OCI-LY7 (cell line): ENCODE measurements at regions not wholly inside any gene's neighbourhood (a gene's known extent, or its start where the extent isn't known, plus 50 kb on each side); places are given as distances from the start of the nearest gene placed in this dataset.

Experiments
- BruUV-seq: library from RNA; stranded (reverse); fragments of 400-500 nt; replicated peaks from 2 replicates; lab custom pipeline; 2021; lab: Mats Ljungman, UMichigan
- CTCF ChIA-PET: fragments of 300-600 bp; sonication (Branson Sonifier 250); formaldehyde crosslinking; loops from one replicate; lab custom pipeline; 2022; ENCODE audit warnings: antibody characterized with exemption; ENCODE audit not compliant: unreplicated experiment; lab: Charles Lee
- POLR2A ChIA-PET: fragments of 300-600 bp; sonication (Branson Sonifier 250); formaldehyde crosslinking; loops from one replicate; lab custom pipeline; 2022; ENCODE audit warnings: antibody characterized with exemption; lab: Charles Lee
- DNase-seq: peaks from one replicate; pipeline ENCODE4 v3.0.0-alpha.2; 2015; ENCODE audit warnings: low spot score
- H2AFZ ChIP-seq: fragments of 200-600 bp; sonication (generic), shearing (Covaris generic); 2 replicates; pipeline ENCODE4 v1.6.1; 2014; ENCODE audit warnings: mild to moderate bottlenecking, antibody characterized with exemption, low read length, moderate library complexity
- H3K27ac ChIP-seq: fragments of 200-600 bp; sonication (generic); 2 replicates; pipeline ENCODE4 v1.5.1; 2014; ENCODE audit warnings: mixed run types, low read depth, mild to moderate bottlenecking, moderate library complexity, low read length, inconsistent platforms; ENCODE audit not compliant: poor library complexity, severe bottlenecking
- H3K36me3 ChIP-seq: fragments of 200-600 bp; sonication (generic); 2 replicates; pipeline ENCODE4 v1.6.1; 2014; ENCODE audit warnings: mild to moderate bottlenecking, antibody characterized with exemption, low read length, moderate library complexity, mixed read lengths; ENCODE audit not compliant: insufficient read depth
- H3K4me1 ChIP-seq: fragments of 200-600 bp; sonication (generic); 2 replicates; pipeline ENCODE4 v1.5.1; 2014; ENCODE audit warnings: mild to moderate bottlenecking, low read length; ENCODE audit not compliant: insufficient read depth, poor library complexity, severe bottlenecking
- H3K4me2 ChIP-seq: fragments of 200-600 bp; sonication (generic); 2 replicates; pipeline ENCODE4 v1.6.1; 2014; ENCODE audit warnings: mild to moderate bottlenecking, low read length
- H3K4me3 ChIP-seq: fragments of 200-600 bp; sonication (generic); 2 replicates; pipeline ENCODE4 v1.5.1; 2014; ENCODE audit warnings: mild to moderate bottlenecking, low read depth, low read length; ENCODE audit not compliant: poor library complexity, severe bottlenecking
- H3K79me2 ChIP-seq: fragments of 200-600 bp; sonication (generic); 2 replicates; pipeline ENCODE4 v1.6.1; 2016; ENCODE audit warnings: low read depth, mild to moderate bottlenecking, low read length, moderate library complexity, mixed read lengths; ENCODE audit not compliant: insufficient read depth
- H3K9me2 ChIP-seq: fragments of 200-600 bp; sonication (generic); 2 replicates; pipeline ENCODE4 v1.6.1; 2016; ENCODE audit warnings: mild to moderate bottlenecking, low read length, mixed read lengths; ENCODE audit not compliant: insufficient read depth
- H3K9me3 ChIP-seq: fragments of 200-600 bp; sonication (generic); 2 replicates; pipeline ENCODE4 v1.6.1; 2014; ENCODE audit warnings: mild to moderate bottlenecking, mixed run types, low read length, mixed read lengths
- H4K20me1 ChIP-seq: fragments of 200-600 bp; sonication (generic); 2 replicates; pipeline ENCODE4 v1.6.1; 2014; ENCODE audit warnings: mild to moderate bottlenecking, antibody characterized with exemption, low read length, moderate library complexity, mixed read lengths; ENCODE audit not compliant: insufficient read depth
- CTCF ChIP-seq: fragments of 200-600 bp; sonication (generic); conservative IDR thresholded peaks from 2 replicates; pipeline ENCODE4 v1.5.1; 2014; ENCODE audit warnings: mild to moderate bottlenecking, antibody characterized with exemption, low read length, moderate library complexity, mixed read lengths
- EZH2phosphoT487 ChIP-seq: fragments of 200-600 bp; sonication (generic); IDR thresholded peaks from 2 replicates; pipeline ENCODE4 v1.6.1; 2018; ENCODE audit warnings: low read depth, borderline replicate concordance, mild to moderate bottlenecking, mixed run types, antibody characterized with exemption, low read length, moderate library complexity, mixed read lengths
- intact Hi-C: fragments of 100-400 bp; cut with micrococcal nuclease; formaldehyde crosslinking; loops from one replicate; pipeline ENCODE4 v1.10.0; 2022; ENCODE audit not compliant: unreplicated experiment

GRCh38 chr14:22468830-22469229, 120.2 kb downstream of the DAD1 start:
- no peaks in the 10 kb centered on the region for H3K9me2 ChIP-seq
- H3K9me3 ChIP-seq: no peaks in the 10 kb centered on the region
- no peak for DNase-seq
- no peaks in the 10 kb centered on the region for H3K79me2 ChIP-seq
- TF ChIP-seq EZH2phosphoT487 (no peak), CTCF (no peak)
- no peaks in the 10 kb centered on the region for H4K20me1 ChIP-seq
- H3K4me1 ChIP-seq: peaks cover 91% of the 10 kb centered on the region
- BruUV-seq: no TSS peak
- H3K4me3 ChIP-seq: peak overlapping the region; percentile 30
- peak overlapping the region; percentile 82 for H3K4me2 ChIP-seq
- POLR2A ChIA-PET: interaction anchor here (0.6 to 1.2 kb wide), 3 partner anchors 13 to 183 kb away, joined by 3 to 5 read pairs (median 3); no protein-coding TSS in a partner anchor
- intact Hi-C loops: loop anchor here (1.0 kb wide), 1 partner anchor 20 kb away; no protein-coding TSS in a partner anchor
- H3K36me3 ChIP-seq: no peaks in the 10 kb centered on the region
- H2AFZ ChIP-seq: peak overlapping the region; percentile 53
- CTCF ChIA-PET: interaction anchor here (0.6 to 1.1 kb wide), 2 partner anchors 81 to 145 kb away, joined by 3 read pairs; no protein-coding TSS in a partner anchor
- peak overlapping the region; percentile 29 for H3K27ac ChIP-seq

- ChIA-PET CTCF (no interaction called here), POLR2A (interaction anchor here (0.9 to 4.2 kb wide), 7 partner anchors 9 to 65 kb away, joined by 3 to 18 read pairs (median 4); no protein-coding TSS in a partner anchor)
- peak overlapping the region; percentile 30 for H3K4me2 ChIP-seq
- H3K36me3 ChIP-seq: no peaks in the 10 kb centered on the region
- no peaks in the 10 kb centered on the region for H3K79me2 ChIP-seq
- intact Hi-C loops: no loop called here
- no peaks in the 10 kb centered on the region for H3K9me3 ChIP-seq
- no peaks in the 10 kb centered on the region for H3K9me2 ChIP-seq
- no peak overlapping the region for H3K4me3 ChIP-seq
- H3K4me1 ChIP-seq: peaks cover 73% of the 10 kb centered on the region
- no TSS peak for BruUV-seq
- H4K20me1 ChIP-seq: no peaks in the 10 kb centered on the region
- H2AFZ ChIP-seq: peak overlapping the region; percentile 67
- TF ChIP-seq EZH2phosphoT487 (no peak), CTCF (no peak)
- DNase-seq: peak; percentile 46
- no peak overlapping the region for H3K27ac ChIP-seq
Observed at GRCh38 chr14:22466491-22466890, 122.5 kb downstream of the DAD1 start.

GRCh38 chr14:22465201-22465840, 123.7 kb downstream of the DAD1 start:
- no peaks in the 10 kb centered on the region for H3K9me3 ChIP-seq
- TF ChIP-seq EZH2phosphoT487 (no peak), CTCF (no peak)
- H3K9me2 ChIP-seq: no peaks in the 10 kb centered on the region
- H3K4me2 ChIP-seq: peak overlapping the region; percentile 17; the same call in 1 of the 2 replicates
- no peaks in the 10 kb centered on the region for H3K79me2 ChIP-seq
- CTCF ChIA-PET: interaction anchor here (1.0 kb wide), 1 partner anchor 77 kb away, joined by 4 read pairs; no protein-coding TSS in a partner anchor
- H3K36me3 ChIP-seq: no peaks in the 10 kb centered on the region
- H3K27ac ChIP-seq: no peak overlapping the region
- no peak for DNase-seq
- intact Hi-C loops: no loop called here
- BruUV-seq: no TSS peak
- H3K4me1 ChIP-seq: peaks cover 73% of the 10 kb centered on the region
- POLR2A ChIA-PET: interaction anchor here (0.7 to 4.2 kb wide), 14 partner anchors 12 to 101 kb away, joined by 3 to 18 read pairs (median 5); no protein-coding TSS in a partner anchor
- H3K4me3 ChIP-seq: no peak overlapping the region
- H2AFZ ChIP-seq: peak overlapping the region; percentile 67; the same call in 1 of the 2 replicates
- H4K20me1 ChIP-seq: no peaks in the 10 kb centered on the region
